Astrocyte of the spinal cord (primary cell): ENCODE measurements at regions not wholly inside any gene's neighbourhood (a gene's known extent, or its start where the extent isn't known, plus 50 kb on each side); places are given as distances from the start of the nearest gene placed in this dataset.

Experiments
- DNase-seq: peaks from one replicate; pipeline ENCODE4 v3.0.0; 2011; ENCODE audit warnings: low read depth, low spot score
- H3K4me3 ChIP-seq: 2 replicates; pipeline ENCODE4 v1.5.1; 2011; ENCODE audit warnings: low read depth, mild to moderate bottlenecking, low read length, moderate library complexity
- CTCF ChIP-seq: IDR thresholded peaks from 2 replicates; pipeline ENCODE4 v1.5.1; 2012; ENCODE audit warnings: low read depth, mild to moderate bottlenecking, low read length, inconsistent platforms
- in situ Hi-C: cut with HindIII; loops from 2 replicates; pipeline ENCODE4 v1.10.0; 2017; ENCODE audit warnings: low sequenced_read_pairs

DNA sequence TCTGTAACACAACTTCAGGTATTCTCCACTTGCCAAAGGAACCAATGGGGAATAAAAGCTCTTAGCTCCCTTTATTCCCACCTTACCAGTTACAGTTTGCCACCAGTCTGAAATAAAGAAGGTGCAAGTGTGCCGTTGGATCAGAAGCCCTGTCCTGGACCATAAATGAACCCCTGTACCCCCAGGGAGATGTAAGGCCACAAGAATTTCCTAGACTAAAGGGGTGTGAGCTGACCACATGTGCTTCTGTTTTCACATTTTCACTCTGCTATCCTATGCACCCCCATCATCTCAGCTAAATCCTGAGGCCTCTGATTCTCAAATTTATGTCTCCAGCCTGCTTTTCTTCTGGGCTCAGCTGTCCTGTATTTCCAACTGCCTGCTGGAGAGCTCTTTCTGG lies 221.2 kb downstream of the SPRY1 start:
- no peak for TF ChIP-seq CTCF
- in situ Hi-C loops, result no loop called here
- DNase-seq, result no peak
- H3K4me3 ChIP-seq, result no peak overlapping the region

- no peak for DNase-seq
- in situ Hi-C loops, result no loop called here
- H3K4me3 ChIP-seq, result no peak overlapping the region
- no peak for TF ChIP-seq CTCF
These were observed 222.0 kb downstream of the SPRY1 start for GRCh38 chr4:123618606-123619005.

DNA sequence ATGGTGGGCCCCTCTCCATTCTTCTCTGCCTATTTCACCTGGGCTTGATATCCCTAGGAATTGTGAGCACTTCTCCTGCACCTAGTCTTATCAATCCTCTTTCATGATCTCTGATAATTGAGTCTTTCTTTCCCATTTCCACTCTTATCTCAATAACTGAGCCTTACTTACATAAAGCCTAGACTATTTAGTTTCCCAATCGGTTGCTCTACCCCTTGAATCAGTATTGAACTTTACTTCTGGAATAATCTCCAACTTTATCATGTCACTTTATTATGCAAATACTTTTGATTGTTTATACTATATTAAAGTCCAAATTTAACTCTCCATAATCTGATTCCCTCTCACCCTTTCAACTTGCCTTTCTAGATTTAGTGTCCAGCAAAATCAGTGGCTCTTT lies 222.7 kb downstream of the SPRY1 start:
- no peak for DNase-seq
- no peak for TF ChIP-seq CTCF
- no peak overlapping the region for H3K4me3 ChIP-seq
- in situ Hi-C loops, result no loop called here

GRCh38 chr4:123619895-123620294 lies 223.3 kb downstream of the SPRY1 start:
- no peak overlapping the region for H3K4me3 ChIP-seq
- TF ChIP-seq CTCF, result no peak
- DNase-seq, result no peak
- in situ Hi-C loops, result no loop called here

DNA sequence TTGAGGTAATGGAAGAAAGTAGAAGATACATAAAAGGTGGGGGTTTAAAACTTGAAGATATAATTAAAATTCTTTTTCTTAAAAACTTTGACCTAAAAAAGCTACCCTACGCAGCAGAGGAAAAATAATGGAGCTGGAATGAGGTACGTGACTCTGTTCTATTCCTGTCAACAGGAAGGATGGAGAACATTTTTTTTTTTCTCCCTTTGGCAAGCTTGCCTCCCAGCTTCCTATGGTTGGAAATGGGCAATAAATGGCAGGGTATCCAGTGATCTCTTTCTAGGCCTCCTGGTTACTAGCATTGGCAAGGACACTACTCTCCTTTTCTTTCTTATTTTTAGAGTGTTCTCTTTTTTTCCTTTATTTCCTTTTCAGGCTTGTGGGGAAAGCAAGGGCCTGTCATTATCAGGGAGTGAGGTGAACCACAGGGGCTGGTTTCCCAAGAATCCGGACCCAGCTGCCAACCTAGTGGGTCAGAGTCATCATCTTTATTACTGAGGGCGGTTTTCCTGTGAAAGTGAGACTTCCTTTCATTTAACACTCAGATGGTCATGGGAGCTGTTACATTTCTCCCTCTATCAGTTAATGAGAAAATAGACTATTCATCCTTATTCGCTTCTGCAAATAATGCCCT lies 224.6 kb downstream of the SPRY1 start:
- H3K4me3 ChIP-seq, result no peak overlapping the region
- peak; percentile 79 for DNase-seq
- no peak for TF ChIP-seq CTCF
- in situ Hi-C loops, result no loop called here

- DNase-seq, result no peak
- in situ Hi-C loops, result no loop called here
- no peak for TF ChIP-seq CTCF
These were observed 226.0 kb downstream of the SPRY1 start for GRCh38 chr4:123622572-123622971.

DNA sequence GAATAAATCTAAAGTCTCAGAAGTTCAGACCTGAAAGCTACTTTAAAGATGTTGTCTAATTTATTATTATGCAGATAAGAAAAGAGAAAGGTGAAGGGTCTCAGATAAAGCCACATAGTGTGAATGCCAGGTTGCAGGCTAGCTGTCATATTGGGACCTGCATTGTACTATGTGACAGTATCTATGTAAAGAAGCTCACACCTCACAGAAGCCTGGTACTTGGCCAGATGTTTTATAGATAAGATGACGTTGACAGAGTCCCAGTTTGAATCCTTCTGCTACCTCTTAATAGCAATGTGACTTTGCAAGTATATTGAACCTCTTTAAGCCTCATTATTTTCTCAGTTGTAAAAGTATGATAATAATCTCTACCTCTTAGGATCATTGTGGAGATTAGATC lies 227.0 kb downstream of the SPRY1 start:
- no peak for DNase-seq
- in situ Hi-C loops, result no loop called here
- TF ChIP-seq CTCF, result no peak
- H3K4me3 ChIP-seq, result no peak overlapping the region

More at GRCh38 chr4:123622572-123622971, 226.0 kb downstream of the SPRY1 start:
- H3K4me3 ChIP-seq, result no peak overlapping the region
